Neural cell (in vitro differentiated cells): ENCODE measurements at regions not wholly inside any gene's neighbourhood (a gene's known extent, or its start where the extent isn't known, plus 50 kb on each side); places are given as distances from the start of the nearest gene placed in this dataset.
A peak's percentile ranks its signal among the peaks of the same experiment; 100 is the strongest.

ENCODE experiments used
- H2AFZ ChIP-seq: fragments of 200-600, 300-800 bp; sonication (generic), shearing (Covaris generic); 2 replicates; pipeline ENCODE4 v1.6.0; 2014; ENCODE audit warnings: low read depth, mild to moderate bottlenecking, antibody characterized with exemption, low read length, moderate library complexity
- H3F3A ChIP-seq: fragments of 200-600 bp; shearing (Covaris generic); 2 replicates; pipeline ENCODE4 v1.6.1; 2016; ENCODE audit warnings: mild to moderate bottlenecking, moderate library complexity, mixed read lengths, antibody characterized with exemption, low read length; ENCODE audit not compliant: insufficient read depth, poor library complexity, severe bottlenecking
- H3K27ac ChIP-seq: fragments of 200-600, 300-800 bp; sonication (generic), shearing (Covaris generic); 2 replicates; pipeline ENCODE4 v1.5.1; 2014; ENCODE audit warnings: mild to moderate bottlenecking, low read length, moderate library complexity
- H3K27me3 ChIP-seq: fragments of 300-800, 200-600 bp; sonication (generic), shearing (Covaris generic); 2 replicates; pipeline ENCODE4 v1.6.0; 2014; ENCODE audit warnings: mild to moderate bottlenecking, low read depth, low read length, moderate library complexity; ENCODE audit not compliant: insufficient read depth
- H3K36me3 ChIP-seq: fragments of 300-800, 200-600 bp; sonication (generic), shearing (Covaris generic); 2 replicates; pipeline ENCODE4 v1.5.1; 2014; ENCODE audit warnings: mild to moderate bottlenecking, antibody characterized with exemption, low read length, moderate library complexity; ENCODE audit not compliant: insufficient read depth
- H3K4me2 ChIP-seq: fragments of 300-800, 200-600 bp; sonication (generic), shearing (Covaris generic); 2 replicates; pipeline ENCODE4 v1.6.0; 2014; ENCODE audit warnings: mild to moderate bottlenecking, low read length
- H3K4me3 ChIP-seq: fragments of 300-800, 200-600 bp; sonication (generic), shearing (Covaris generic); 2 replicates; pipeline ENCODE4 v1.5.1; 2014; ENCODE audit warnings: mild to moderate bottlenecking, low read length, moderate library complexity
- H3K79me2 ChIP-seq: fragments of 200-600 bp; shearing (Covaris generic); replicated peaks from 2 replicates; pipeline ENCODE4 v1.6.0; 2014; ENCODE audit warnings: mild to moderate bottlenecking, low read length, moderate library complexity; ENCODE audit not compliant: insufficient read depth
- H3K9ac ChIP-seq: fragments of 300-800, 200-600 bp; sonication (generic), shearing (Covaris generic); 2 replicates; pipeline ENCODE4 v1.6.1; 2016; ENCODE audit warnings: mild to moderate bottlenecking, low read length, mixed read lengths
- H3K9me2 ChIP-seq: fragments of 200-600 bp; shearing (Covaris generic); 2 replicates; pipeline ENCODE4 v1.6.1; 2016; ENCODE audit warnings: mild to moderate bottlenecking, low read length, mixed read lengths; ENCODE audit not compliant: insufficient read depth
- H3K9me3 ChIP-seq: fragments of 200-600, 300-800 bp; sonication (generic), shearing (Covaris generic); 2 replicates; pipeline ENCODE4 v1.6.1; 2016; ENCODE audit warnings: mild to moderate bottlenecking, mixed run types, low read length, moderate library complexity, mixed read lengths
- H4K20me1 ChIP-seq: fragments of 200-600 bp; shearing (Covaris generic); 2 replicates; pipeline ENCODE4 v1.6.1; 2016; ENCODE audit warnings: mild to moderate bottlenecking, mixed run types; ENCODE audit not compliant: insufficient read depth
- CTCF ChIP-seq: fragments of 450-650 bp; IDR thresholded peaks from 2 replicates; pipeline ENCODE4 v1.5.1; 2014; ENCODE audit warnings: antibody characterized with exemption, mild to moderate bottlenecking, moderate library complexity; ENCODE audit not compliant: poor library complexity, severe bottlenecking
- EP300 ChIP-seq: fragments of 450-650 bp; conservative IDR thresholded peaks from 2 replicates; pipeline ENCODE4 v1.6.1; 2014; ENCODE audit warnings: antibody characterized with exemption, mild to moderate bottlenecking, moderate library complexity; ENCODE audit not compliant: poor library complexity, severe bottlenecking
- EZH2 ChIP-seq: fragments of 200-600, 300-800 bp; shearing (Covaris generic), sonication (generic); IDR thresholded peaks from 2 replicates; pipeline ENCODE4 v1.6.1; 2014; ENCODE audit warnings: antibody characterized with exemption, low read length, borderline replicate concordance, mild to moderate bottlenecking; ENCODE audit not compliant: insufficient read depth, poor library complexity, severe bottlenecking
- MXI1 ChIP-seq: fragments of 450-650 bp; conservative IDR thresholded peaks from 2 replicates; pipeline ENCODE4 v1.6.1; 2014; ENCODE audit warnings: antibody characterized with exemption, mild to moderate bottlenecking; ENCODE audit not compliant: poor library complexity, severe bottlenecking
- POLR2AphosphoS5 ChIP-seq: IDR thresholded peaks from 2 replicates; pipeline ENCODE4 v1.6.1; 2012
- RAD21 ChIP-seq: fragments of 450-650 bp; conservative IDR thresholded peaks from 2 replicates; pipeline ENCODE4 v1.6.1; 2014; ENCODE audit warnings: antibody characterized with exemption, mild to moderate bottlenecking, moderate library complexity
- REST ChIP-seq: IDR thresholded peaks from 2 replicates; pipeline ENCODE4 v1.6.1; 2012; ENCODE audit warnings: borderline replicate concordance
- SMC3 ChIP-seq: fragments of 450-650 bp; conservative IDR thresholded peaks from 2 replicates; pipeline ENCODE4 v1.6.1; 2014; ENCODE audit warnings: antibody characterized with exemption, mild to moderate bottlenecking, moderate library complexity; ENCODE audit not compliant: poor library complexity

GRCh38 chr5:125409234-125409860 is 662.9 kb upstream of the ZNF608 start:
- Histone ChIP-seq H3K4me2 (peak overlapping the region; percentile 25), H3K79me2 (no peaks in the 10 kb centered on the region), H3F3A (peaks cover 3% of the 10 kb centered on the region), H3K9ac (peak overlapping the region; percentile 63), H3K9me3 (no peaks in the 10 kb centered on the region), H2AFZ (no peak overlapping the region), H3K36me3 (no peaks in the 10 kb centered on the region), H3K4me3 (peak overlapping the region; percentile 36), H3K27me3 (no peaks in the 10 kb centered on the region), H4K20me1 (no peaks in the 10 kb centered on the region), H3K9me2 (no peaks in the 10 kb centered on the region), H3K27ac (peak overlapping the region; percentile 92)
- TF ChIP-seq POLR2AphosphoS5 = no peak
- no peak for TF ChIP-seq CTCF
- no peak for TF ChIP-seq EZH2
- no peak for TF ChIP-seq MXI1
- no peak for TF ChIP-seq EP300
- TF ChIP-seq REST = no peak
- TF ChIP-seq SMC3 = no peak
- no peak for TF ChIP-seq RAD21

GRCh38 chr5:125409861-125410536 is 663.6 kb upstream of the ZNF608 start:
- Histone ChIP-seq H3K4me3 (peak overlapping the region; percentile 36), H3K79me2 (no peaks in the 10 kb centered on the region), H3K4me2 (peak overlapping the region; percentile 25), H3K9me2 (no peaks in the 10 kb centered on the region), H2AFZ (no peak overlapping the region), H3K9ac (peak overlapping the region; percentile 63), H3K36me3 (no peaks in the 10 kb centered on the region), H3K9me3 (no peaks in the 10 kb centered on the region), H3K27ac (peak overlapping the region; percentile 92), H3F3A (peaks cover 6% of the 10 kb centered on the region), H3K27me3 (no peaks in the 10 kb centered on the region), H4K20me1 (no peaks in the 10 kb centered on the region)
- TF ChIP-seq RAD21 = no peak
- TF ChIP-seq POLR2AphosphoS5 = no peak
